Activated T-cell treated with anti-CD3 and anti-CD28 coated beads for 24 hours (primary cell): ENCODE measurements at regions not wholly inside any gene's neighbourhood (a gene's known extent, or its start where the extent isn't known, plus 50 kb on each side); places are given as distances from the start of the nearest gene placed in this dataset.
"Not testable (repeated sequence)": the region's sequence is repeated elsewhere in the genome, so short reads cannot be mapped to it uniquely, and the experiment has no call there.

Source experiments
- DNase-seq: peaks from one replicate; pipeline ENCODE4 v3.0.0-alpha.2; 2020; ENCODE audit warnings: low read depth

DNA sequence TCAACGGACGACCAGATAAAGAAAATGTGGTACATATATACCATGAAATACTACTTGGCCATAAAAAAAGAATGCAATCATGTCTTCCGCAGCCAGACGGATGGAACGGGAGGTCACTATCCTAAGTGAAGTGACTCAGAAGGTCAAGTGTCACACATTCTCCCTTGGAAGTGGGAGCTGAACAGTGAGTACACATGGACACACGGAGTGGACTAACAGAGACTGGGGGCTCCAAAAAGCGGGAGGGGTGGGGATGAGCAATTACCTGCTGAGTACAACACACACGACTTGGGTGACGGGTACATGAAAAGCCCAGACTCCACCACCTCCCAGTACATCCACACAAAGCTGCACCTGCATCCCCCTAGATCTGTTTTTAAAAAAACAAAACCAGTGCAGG is 62.5 kb upstream of the TNK2 start:
- not testable (repeated sequence) for DNase-seq

DNA sequence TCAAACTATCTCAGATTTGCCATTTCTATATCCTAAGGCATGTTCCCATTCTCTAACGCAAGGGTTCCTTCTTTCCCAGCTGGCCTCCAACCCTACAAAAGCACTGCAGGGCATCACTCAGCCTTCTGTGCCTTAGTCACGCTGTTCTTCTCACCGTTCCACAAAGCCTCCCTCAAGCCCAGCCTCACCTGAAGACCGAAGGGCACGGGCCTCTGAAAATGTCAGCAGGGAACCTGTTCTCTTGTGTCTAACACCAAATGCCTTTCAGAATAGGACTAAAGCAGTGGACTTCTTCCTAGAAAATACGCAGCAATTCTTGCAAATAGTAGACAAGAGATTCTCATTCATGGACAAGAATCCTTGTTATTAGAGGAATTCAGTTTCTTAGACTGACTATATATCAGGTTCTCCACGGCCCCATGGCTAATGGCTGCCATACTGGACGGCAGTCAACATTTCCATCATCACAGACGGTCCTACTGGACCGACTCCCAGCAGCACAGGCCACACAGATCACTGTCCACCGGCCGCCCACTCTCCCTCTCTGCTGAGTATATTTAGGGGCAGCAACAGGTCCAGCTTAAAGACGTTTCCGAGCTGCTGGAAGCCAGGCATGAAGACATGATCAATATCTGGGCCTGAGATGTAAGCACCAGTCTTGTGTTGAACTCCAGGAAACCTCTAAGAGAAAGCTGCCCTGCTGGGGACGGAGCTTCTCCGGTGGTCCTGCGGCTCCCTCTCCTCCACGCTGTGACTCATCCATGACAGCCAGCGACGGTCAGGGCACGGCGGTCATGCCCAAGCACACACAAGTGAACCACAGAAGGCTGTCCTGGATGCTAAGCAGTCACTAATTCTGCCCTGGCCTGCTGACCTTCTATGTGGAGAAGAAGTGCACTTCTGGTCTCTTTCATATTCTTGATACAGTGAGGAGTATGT is 61.8 kb upstream of the TNK2 start:
- not testable (repeated sequence) for DNase-seq

DNA sequence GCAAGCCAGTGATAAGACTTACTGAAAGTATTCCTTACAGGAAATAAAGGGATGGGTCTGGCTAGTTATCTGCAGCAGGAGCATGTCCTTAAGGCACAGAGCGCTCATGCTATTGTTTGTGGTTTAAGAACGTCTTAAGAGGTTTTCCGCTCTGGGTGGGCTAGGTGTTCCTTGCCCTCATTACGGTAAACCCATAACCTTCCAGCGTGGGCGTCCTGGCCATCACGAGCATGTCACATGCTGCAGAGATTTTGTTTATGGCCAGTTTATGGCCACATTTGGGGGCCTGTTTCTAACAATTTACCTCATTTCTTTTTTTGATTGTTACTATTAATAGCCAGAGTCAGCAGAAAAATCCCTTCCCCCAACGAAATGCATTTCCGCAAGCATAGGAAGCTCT is 61.0 kb upstream of the TNK2 start:
- DNase-seq = not testable (repeated sequence)

DNA sequence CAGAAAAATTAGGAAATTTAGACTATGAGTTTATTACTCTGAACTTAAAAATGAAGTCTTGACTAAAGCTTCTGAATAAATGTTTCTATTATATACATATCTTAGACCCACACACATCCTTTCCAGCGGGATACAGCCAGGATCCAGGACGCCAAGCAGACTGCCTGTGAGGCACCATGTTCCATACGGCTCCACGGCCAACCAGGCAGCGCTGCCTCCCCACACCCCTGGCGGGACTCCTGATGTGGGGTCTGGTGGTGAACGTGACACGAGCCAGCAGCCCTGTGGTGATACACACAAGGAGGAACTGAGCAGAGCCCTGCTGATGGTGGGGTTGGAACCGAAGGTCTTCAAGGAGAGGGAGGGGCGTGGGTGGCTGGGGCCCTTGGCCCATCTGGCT is 59.8 kb upstream of the TNK2 start:
- not testable (repeated sequence) for DNase-seq

DNA sequence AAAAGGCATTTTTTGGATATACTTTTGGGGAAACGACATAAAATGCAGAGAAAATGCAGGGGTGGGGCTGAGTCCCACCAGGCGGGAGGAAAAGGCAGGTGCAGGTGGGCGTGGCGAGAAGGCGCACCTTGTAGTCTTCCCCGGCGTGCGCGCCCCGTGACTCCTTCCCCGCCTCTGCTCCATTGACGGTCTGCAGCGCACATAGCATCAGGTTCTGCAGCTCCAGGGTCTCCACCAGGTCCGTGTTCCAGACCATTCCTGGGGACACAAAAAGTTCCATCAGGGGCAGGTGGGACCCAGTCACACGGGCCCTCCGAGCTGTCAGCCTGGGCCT is 59.0 kb upstream of the TNK2 start:
- DNase-seq = not testable (repeated sequence)

DNA sequence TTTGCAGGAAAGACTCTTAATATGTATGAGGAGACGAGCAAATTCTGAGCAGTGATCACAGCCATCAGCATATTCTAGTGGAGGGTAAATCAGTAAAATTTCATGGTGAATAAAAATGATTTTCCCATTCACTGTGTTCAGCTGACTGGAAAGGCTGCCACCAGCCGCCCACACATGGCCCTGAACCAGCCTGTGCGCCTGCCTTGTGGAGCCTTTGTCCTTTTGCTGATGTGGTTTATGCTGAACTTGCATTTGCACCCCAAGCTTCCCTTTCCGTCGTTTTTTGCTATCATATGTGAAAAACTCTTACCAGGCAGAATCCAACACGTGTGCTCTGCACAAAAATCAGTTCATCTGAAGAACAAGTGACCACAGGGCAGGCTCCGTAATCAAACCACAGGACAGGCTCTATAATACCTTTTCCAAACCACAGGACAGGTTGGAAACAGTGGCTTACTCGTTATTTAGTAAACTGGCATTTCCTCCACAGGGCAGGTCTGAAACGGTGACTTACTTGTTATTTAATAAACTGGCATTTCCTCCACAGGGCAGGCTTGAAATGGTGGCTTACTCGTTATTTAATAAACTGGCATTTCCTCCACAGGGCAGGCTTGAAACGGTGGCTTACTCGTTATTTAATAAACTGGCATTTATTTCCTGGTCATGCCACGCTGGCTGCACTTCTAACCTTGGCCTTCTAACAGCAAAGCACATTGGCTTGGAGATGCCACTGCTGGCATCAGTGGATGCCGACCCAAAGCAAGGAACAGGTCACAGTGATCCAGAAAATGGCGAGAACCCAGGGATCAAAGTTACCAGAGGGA is 58.4 kb upstream of the TNK2 start:
- not testable (repeated sequence) for DNase-seq

DNA sequence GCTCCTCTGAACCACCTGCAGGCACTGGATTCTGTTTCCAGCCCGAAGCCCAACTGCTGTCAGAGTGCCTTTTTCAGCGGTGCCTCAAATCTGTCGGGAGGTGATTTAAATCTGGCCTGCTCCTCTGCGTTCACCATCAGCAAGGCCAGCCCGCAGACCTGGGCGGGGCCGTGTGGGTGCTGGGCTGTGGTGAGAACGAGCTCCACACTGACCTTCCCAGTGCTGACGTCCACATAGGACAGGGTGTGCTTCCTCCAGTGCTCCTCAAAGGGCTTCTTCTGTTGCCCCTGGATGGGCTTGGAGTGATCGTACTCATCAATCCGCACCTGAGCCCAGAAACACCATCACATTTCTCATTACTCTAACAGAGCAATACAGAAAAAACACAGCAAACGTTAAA is 56.9 kb upstream of the TNK2 start:
- not testable (repeated sequence) for DNase-seq

DNA sequence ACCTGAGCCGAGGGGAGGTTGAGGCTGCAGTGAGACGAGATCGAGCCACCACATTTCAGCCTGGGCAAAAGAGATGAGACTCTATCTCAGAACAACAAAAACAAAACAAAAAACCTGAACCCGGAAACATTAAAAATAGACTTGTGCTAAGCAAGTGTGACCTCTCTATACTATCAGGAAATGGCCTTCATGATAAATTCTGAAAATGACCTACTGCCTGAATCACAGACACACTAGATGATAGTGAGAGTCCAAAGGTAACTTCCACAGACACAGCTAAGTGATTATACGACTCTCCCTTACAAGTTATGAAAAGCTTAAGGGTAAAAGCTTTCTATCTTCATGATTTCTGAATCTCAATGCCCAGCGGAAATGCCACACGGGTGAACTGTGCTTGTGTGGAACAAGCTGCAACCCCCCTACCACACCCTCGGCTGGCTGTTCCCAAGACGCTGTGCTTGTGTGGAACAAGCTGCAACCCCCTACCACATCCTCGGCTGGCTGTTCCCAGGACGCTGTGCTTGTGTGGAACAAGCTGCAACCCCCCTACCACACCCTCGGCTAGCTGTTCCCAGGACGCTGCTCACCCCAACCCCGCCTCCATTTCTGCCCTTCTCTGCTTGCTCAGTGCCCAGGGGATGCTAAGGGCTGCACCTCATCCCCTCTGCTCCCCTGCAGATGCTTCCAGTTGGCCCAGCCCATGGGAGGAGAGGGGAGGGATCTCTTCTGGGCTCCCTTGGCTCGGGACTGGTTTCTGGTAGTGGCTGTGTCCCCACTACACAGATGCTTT is 56.2 kb upstream of the TNK2 start:
- not testable (repeated sequence) for DNase-seq

DNA sequence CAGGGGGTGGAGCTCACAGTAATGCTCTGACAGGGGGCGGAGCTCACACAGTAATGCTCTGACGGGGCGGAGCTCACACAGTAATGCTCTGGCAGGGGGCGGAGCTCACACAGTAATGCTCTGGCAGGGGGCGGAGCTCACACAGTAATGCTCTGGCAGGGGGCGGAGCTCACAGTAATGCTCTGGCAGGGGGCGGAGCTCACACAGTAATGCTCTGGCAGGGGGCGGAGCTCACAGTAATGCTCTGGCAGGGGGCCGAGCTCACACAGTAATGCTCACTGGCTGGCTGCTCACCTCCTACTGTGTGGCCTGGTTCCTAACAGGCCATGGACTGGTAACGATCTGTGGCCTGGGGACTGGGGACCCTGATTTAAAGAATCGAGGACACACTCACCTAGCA is 53.9 kb upstream of the TNK2 start:
- not testable (repeated sequence) for DNase-seq

DNA sequence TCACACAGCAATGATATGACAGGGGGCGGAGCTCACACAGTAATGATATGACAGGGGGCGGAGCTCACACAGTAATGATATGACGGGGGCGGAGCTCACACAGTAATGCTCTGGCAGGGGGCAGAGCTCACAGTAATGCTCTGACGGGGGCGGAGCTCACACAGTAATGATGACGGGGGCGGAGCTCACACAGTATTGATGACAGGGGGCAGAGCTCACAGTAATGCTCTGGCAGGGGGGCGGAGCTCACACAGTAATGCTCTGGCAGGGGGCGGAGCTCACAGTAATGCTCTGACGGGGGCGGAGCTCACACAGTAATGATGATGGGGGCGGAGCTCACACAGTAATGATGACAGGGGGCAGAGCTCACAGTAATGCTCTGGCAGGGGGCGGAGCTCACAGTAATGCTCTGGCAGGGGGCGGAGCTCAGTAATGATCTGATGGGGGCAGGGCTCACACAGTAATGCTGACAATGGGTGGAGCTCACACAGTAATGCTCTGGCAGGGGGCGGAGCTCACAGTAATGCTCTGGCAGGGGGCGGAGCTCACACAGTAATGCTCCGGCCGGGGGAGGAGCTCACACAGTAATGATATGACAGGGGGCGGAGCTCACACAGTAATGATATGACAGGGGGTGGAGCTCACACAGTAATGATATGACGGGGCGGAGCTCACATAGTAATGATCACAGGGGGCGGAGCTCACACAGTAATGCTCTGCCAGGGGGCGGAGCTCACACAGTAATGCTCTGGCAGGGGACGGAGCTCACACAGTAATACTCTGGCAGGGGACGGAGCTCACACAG is 52.8 kb upstream of the TNK2 start:
- DNase-seq = peak; percentile 17

DNA sequence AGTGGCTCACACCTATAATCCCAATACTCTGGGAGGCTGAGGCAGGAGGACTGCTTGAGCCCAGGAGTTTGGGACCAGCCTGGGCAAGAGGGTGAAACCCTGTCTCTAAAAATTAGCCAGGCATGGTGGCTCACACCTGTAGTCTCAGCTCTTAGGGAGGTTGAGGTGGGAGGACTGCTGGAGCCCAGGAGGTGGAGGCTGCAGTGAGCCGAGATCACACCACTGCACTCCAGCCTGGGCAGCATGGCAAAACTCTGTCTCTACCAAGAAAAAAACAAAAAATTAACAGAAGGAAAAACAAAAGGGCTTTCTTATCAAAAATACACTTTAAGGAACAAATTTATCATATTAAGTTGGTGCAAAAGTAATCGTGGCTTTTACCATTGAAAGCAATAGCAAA is 51.8 kb upstream of the TNK2 start:
- DNase-seq = not testable (repeated sequence)

DNA sequence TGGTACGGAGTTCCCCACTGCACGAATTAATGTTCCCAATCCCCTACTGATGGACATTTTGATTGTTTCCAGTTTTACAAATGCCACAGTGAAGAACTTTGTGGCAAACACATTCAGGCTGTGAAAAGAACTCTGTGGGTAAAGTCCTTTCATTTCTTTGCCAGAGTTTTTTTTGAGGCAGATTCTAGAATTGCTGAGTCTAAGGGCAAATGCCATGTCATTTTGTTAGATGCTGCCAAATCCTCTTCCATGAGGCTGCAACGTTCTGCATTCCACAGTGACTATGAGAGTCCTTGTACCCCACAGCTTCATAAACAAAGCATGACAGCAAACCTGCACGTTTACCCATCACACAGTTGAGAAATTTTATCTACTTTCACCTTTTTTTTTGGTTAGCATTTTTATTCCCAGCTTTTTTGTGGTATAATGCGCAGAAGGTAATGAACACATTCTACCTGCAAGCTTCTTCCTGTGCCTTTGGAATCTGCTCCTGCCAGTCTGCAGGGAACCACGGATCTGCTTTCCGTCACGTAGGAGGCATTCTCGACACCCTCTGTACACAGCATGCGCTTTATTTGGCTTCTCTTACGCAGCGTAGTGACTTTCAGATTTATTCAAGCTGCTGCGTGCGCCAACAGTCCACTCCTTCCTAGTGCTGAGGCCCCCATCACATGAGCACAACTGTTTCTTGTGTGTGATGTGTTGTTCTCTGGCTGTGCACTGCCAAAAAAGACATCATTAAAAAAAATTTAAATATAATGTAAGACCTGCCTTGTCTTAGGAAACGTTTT is 51.2 kb upstream of the TNK2 start:
- not testable (repeated sequence) for DNase-seq

DNA sequence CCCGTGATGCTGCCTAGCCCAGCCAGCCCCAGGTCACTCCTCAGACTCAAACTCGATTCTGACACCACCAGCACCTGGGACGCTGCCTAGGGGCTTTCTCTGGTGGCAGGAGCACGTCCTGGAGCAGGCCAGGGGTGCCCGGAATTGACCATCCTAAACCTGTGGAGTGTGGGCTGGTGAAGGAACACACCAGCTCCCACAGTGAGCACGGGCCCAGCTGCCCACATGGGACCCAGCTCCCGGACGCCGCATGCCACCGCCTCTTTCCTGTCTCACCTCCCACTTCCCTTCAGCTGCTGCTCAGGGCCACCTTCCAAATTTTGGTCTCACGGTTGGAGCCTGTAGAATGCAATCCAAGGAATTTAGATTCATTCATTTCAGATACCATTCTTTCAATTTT is 50.4 kb upstream of the TNK2 start:
- not testable (repeated sequence) for DNase-seq
